Erythroblast (primary cell): ENCODE measurements at regions not wholly inside any gene's neighbourhood (a gene's known extent, or its start where the extent isn't known, plus 50 kb on each side); places are given as distances from the start of the nearest gene placed in this dataset.

ENCODE experiments used
- GATA1 ChIP-seq: IDR thresholded peaks from 2 replicates; pipeline ENCODE4 v1.6.1; 2011; ENCODE audit warnings: low read depth, mild to moderate bottlenecking, control low read depth, low read length, moderate library complexity
- POLR2A ChIP-seq: IDR thresholded peaks from 2 replicates; pipeline ENCODE4 v1.6.1; 2011; ENCODE audit warnings: mild to moderate bottlenecking, low read length

DNA sequence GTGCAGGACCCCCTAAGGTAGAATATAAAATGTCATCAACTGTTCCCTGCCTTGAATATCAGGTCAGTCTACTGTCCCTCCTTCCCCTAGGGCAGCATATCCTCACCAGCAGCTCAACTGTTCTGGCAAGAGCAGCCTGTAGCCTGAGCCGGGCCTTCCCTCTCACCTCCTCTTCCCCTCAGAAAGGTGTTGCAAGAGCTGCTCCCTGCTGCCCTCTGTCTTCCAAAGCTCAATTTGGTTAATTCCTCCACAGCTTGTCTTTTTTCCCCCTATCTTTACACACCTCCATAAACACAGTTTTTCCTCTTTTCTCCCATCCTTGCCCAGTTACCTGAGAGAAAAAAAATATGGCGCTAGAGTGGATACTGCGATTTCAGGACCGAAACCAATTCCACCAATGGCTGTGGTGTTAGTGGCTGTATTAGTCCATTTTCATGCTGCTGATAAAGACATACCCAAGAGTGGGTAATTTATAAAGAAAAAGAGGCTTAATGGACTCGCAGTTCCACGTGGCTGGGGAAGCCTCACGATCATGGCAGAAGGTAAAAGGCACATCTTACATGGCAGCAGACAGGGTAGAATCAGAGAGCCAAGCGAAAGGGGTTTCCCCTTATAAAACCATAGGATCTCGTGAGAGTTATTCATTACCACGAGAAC lies 184.7 kb downstream of the MREG start:
- no peak for TF ChIP-seq POLR2A
- no peak for TF ChIP-seq GATA1
